Muscle of leg (tissue), 3 donors: ENCODE measurements at regions not wholly inside any gene's neighbourhood (a gene's known extent, or its start where the extent isn't known, plus 50 kb on each side); places are given as distances from the start of the nearest gene placed in this dataset.
A peak's percentile ranks its signal among the peaks of the same experiment; 100 is the strongest.
"Not testable (repeated sequence)": the region's sequence is repeated elsewhere in the genome, so short reads cannot be mapped to it uniquely, and the experiment has no call there.

ENCODE experiments used
- DNase-seq: peaks from one replicate; pipeline ENCODE4 v3.0.0; 2013
- H3K27ac ChIP-seq: one replicate; pipeline ENCODE4 v1.5.1; 2013; ENCODE audit warnings: mild to moderate bottlenecking, low read length, control low read depth
- H3K27me3 ChIP-seq: one replicate; pipeline ENCODE4 v1.6.1; 2013; ENCODE audit warnings: low read length; ENCODE audit not compliant: control insufficient read depth, insufficient read depth
- H3K36me3 ChIP-seq: one replicate; pipeline ENCODE4 v1.6.1; 2013; ENCODE audit warnings: low read length; ENCODE audit not compliant: control insufficient read depth, insufficient read depth
- H3K4me1 ChIP-seq: one replicate; pipeline ENCODE4 v1.6.1; 2013; ENCODE audit warnings: low read length; ENCODE audit not compliant: control insufficient read depth, insufficient read depth
- H3K4me3 ChIP-seq: one replicate; pipeline ENCODE4 v1.5.1; 2013; ENCODE audit warnings: low read length, control low read depth
- H3K9me3 ChIP-seq: replicated peaks from 2 replicates; pipeline ENCODE4 v1.6.1; 2013; ENCODE audit warnings: low read depth, low read length; ENCODE audit not compliant: control insufficient read depth
- WGBS: methylation state at CpG from one replicate; pipeline ENCODE4 v1.1.5; 2013; ENCODE audit warnings: missing lambda C conversion rate; ENCODE audit not compliant: insufficient coverage; 5-methylcytosine and 5-hydroxymethylcytosine counted together

DNA sequence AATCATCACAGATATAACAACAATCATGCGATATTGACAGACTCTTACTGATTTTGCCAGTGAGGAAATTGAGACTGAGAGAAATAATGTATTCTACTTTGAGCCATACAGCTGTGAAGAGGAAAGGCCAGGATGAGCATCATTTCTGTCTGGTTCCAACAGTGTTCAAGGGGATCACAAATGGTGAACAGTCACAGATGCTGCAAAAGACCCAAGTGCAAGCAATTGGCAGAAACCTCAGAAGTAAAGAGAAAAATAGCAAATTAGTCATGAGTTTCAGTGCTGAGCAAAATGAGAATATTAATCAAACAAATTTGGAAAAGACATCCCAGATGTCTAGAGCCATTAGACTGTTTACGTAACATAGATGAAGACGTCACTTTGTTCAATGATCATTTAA lies 114.1 kb downstream of the RAB38 start:
- H3K27me3 ChIP-seq = no peaks in the 10 kb centered on the region
- no peaks in the 10 kb centered on the region for H3K9me3 ChIP-seq
- DNase-seq = peak; percentile 56
- H3K4me1 ChIP-seq = peaks cover 5% of the 10 kb centered on the region
- no peak overlapping the region for H3K4me3 ChIP-seq
- no peaks in the 10 kb centered on the region for H3K36me3 ChIP-seq
- no CpG with 5 or more reads among the region's 3 CpGs for WGBS
- H3K27ac ChIP-seq = no peak overlapping the region

GRCh38 chr11:88059326-88059725 lies 115.9 kb downstream of the RAB38 start:
- Histone ChIP-seq H3K27me3 (no peaks in the 10 kb centered on the region), H3K27ac (no peak overlapping the region), H3K4me1 (peaks cover 5% of the 10 kb centered on the region), H3K4me3 (no peak overlapping the region), H3K36me3 (no peaks in the 10 kb centered on the region), H3K9me3 (no peaks in the 10 kb centered on the region)
- no peak for DNase-seq

DNA sequence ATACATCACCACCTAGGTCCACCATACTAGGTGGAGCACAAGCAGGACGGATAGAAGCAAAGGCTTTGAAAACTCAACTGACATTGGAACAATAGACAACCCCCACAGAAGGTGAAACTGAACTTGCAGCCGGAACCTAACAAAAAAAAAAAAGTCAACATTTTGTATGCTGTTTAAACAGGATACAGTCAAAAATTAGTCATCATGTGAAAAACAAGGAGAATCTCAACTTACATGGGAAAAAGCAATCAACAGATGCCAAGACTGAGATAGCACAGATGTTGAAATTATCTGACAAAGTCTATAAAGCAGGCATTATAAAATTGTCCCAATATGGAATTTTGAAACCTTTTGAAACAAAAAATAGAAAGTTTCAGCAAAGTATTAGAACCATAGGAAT lies 123.8 kb downstream of the RAB38 start:
- Histone ChIP-seq H3K27ac (no peak overlapping the region), H3K4me1 (no peaks in the 10 kb centered on the region), H3K9me3 (no peaks in the 10 kb centered on the region), H3K36me3 (no peaks in the 10 kb centered on the region), H3K27me3 (no peaks in the 10 kb centered on the region), H3K4me3 (no peak overlapping the region)
- WGBS = no CpG with 5 or more reads among the region's 2 CpGs
- no peak for DNase-seq

DNA sequence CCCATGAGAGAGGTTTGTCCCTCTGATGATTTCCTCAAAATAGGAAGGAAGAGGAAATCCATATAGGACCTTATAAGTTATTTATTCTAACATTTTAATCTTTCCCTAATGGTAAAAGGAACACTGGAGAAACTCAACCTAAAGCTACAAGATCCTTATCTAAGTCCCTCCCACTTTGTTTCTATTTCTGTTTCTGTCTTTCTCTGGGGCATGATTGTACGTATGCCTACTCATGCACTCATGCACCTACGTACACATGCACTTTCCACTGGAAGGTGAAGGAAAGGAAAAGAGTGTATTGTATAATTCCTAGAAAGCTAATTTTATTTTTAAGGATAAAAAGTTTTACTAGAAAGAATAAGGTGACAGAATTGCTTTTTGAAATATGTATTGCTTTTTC lies 125.0 kb downstream of the RAB38 start:
- no CpG with 5 or more reads among the region's 2 CpGs for WGBS
- H3K4me1 ChIP-seq = no peaks in the 10 kb centered on the region
- H3K4me3 ChIP-seq = no peak overlapping the region
- no peaks in the 10 kb centered on the region for H3K9me3 ChIP-seq
- H3K36me3 ChIP-seq = no peaks in the 10 kb centered on the region
- H3K27ac ChIP-seq = no peak overlapping the region
- DNase-seq = no peak
- no peaks in the 10 kb centered on the region for H3K27me3 ChIP-seq

- H3K4me3 ChIP-seq, H3K4me1 ChIP-seq, H3K9me3 ChIP-seq, H3K27me3 ChIP-seq, H3K27ac ChIP-seq, DNase-seq, H3K36me3 ChIP-seq: not testable (repeated sequence)
- 58% methylated on average over 8 of the region's 11 CpGs for WGBS
Measured at GRCh38 chr11:88045288-88045687, 130.0 kb downstream of the RAB38 start.

DNA sequence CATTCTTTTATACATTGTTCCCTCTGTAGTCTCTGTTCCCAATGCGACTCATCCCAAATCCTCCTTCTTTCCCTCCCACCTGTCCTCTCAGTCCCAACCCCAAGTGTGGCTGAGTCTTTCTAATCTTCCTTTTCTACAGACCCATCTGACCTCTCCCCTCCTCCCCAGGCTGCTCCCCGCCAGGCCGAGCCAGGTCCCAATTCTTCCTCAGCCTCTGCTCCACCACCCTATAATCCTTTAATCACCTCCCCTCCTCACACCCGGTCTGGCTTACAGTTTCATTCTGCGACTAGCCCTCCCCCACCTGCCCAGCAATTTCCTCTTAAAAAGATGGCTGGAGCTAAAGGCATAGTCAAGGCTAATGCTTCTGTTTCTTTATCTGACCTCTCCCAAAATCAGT lies 130.6 kb downstream of the RAB38 start:
- 49% methylated on average over 5 of the region's 5 CpGs for WGBS
- H3K4me3 ChIP-seq, H3K27ac ChIP-seq, DNase-seq, H3K36me3 ChIP-seq, H3K27me3 ChIP-seq, H3K4me1 ChIP-seq, H3K9me3 ChIP-seq: not testable (repeated sequence)

DNA sequence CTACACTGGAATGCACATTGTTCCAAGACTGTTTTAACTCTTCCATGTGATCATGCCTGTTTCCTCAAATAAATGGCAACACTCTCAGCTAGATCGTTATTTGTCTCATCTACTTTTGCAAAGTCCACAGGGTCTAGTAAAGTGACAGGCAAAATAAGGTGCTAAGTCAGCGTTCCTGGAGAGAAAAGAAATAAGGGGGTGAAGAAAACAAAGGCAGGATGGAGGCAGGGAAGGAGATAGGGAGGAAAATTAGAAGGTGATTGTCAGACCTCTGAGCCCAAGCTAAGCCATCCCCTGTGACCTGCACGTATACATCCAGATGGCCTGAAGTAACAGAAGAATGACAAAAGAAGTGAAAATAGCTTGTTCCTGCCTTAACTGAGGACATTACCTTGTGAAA lies 132.1 kb downstream of the RAB38 start:
- no peak for DNase-seq
- Histone ChIP-seq H3K27me3 (peaks cover 2% of the 10 kb centered on the region), H3K9me3 (no peaks in the 10 kb centered on the region), H3K4me1 (no peaks in the 10 kb centered on the region), H3K27ac (no peak overlapping the region), H3K4me3 (no peak overlapping the region), H3K36me3 (no peaks in the 10 kb centered on the region)
- WGBS = 12% methylated on average over 2 of the region's 3 CpGs

DNA sequence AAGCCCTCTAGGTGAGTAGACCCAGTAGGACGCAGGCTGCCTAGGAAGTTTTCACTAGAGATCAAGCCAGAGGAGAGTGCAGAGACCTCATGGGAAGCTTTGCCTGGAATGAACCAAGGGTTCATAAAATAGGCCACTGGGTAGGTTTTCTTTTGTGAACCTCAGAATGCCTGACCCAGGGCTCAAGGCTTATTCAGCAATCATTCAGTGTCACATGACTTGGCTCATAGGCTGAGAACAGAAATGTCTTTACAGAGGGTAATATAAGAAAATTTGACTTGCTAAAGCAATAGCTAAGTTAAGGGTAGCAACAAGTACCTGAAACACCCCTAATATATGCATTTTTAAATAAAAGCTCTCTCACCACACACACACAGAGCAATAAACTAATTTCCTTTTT lies 132.6 kb downstream of the RAB38 start:
- WGBS = 71% methylated on average over 1 of the region's 1 CpG
- Histone ChIP-seq H3K4me3 (no peak overlapping the region), H3K27me3 (peaks cover 2% of the 10 kb centered on the region), H3K27ac (no peak overlapping the region), H3K36me3 (no peaks in the 10 kb centered on the region), H3K4me1 (no peaks in the 10 kb centered on the region), H3K9me3 (no peaks in the 10 kb centered on the region)
- DNase-seq = no peak

DNA sequence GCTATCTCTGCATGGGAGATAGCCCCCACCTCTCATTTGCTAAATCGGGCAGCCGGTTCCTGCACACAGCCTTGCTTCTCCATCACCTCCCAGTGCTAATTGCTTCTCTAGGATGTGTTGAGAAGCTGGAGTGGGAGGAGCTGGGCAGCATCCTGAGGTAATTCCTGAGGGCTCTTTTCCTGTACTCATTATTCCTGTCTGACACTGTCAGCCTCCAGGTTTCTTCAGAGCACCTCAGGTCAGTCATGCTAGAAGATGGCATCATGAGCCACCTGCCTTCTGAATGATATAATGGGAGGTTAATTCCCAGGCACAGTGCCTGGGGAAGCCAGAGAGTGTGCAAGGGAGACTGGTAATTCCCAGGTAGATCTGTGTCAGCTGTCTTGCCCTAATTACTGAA lies 133.0 kb downstream of the RAB38 start:
- DNase-seq = no peak
- no CpG with 5 or more reads among the region's 2 CpGs for WGBS
- Histone ChIP-seq H3K27ac (no peak overlapping the region), H3K36me3 (no peaks in the 10 kb centered on the region), H3K27me3 (peaks cover 2% of the 10 kb centered on the region), H3K9me3 (no peaks in the 10 kb centered on the region), H3K4me1 (no peaks in the 10 kb centered on the region), H3K4me3 (no peak overlapping the region)

GRCh38 chr11:88041679-88042078 lies 133.6 kb downstream of the RAB38 start:
- Histone ChIP-seq H3K4me1 (no peaks in the 10 kb centered on the region), H3K9me3 (no peaks in the 10 kb centered on the region), H3K27ac (no peak overlapping the region), H3K4me3 (no peak overlapping the region), H3K36me3 (no peaks in the 10 kb centered on the region), H3K27me3 (peaks cover 2% of the 10 kb centered on the region)
- no peak for DNase-seq
- WGBS = no CpG with 5 or more reads among the region's 2 CpGs

GRCh38 chr11:88040148-88040496 lies 135.1 kb downstream of the RAB38 start:
- no peaks in the 10 kb centered on the region for H3K36me3 ChIP-seq
- no peak overlapping the region for H3K27ac ChIP-seq
- H3K4me3 ChIP-seq = no peak overlapping the region
- H3K9me3 ChIP-seq = no peaks in the 10 kb centered on the region
- peaks cover 2% of the 10 kb centered on the region for H3K27me3 ChIP-seq
- no peaks in the 10 kb centered on the region for H3K4me1 ChIP-seq
- no peak for DNase-seq
- WGBS = 88% methylated on average over 1 of the region's 1 CpG
